Smooth muscle cell (in vitro differentiated cells): ENCODE measurements at regions not wholly inside any gene's neighbourhood (a gene's known extent, or its start where the extent isn't known, plus 50 kb on each side); places are given as distances from the start of the nearest gene placed in this dataset.

Experiments used
- DNase-seq: peaks from one replicate; lab custom pipeline; 2025; ENCODE audit not compliant: unreplicated experiment; lab: John Stamatoyannopoulos, UW
- H2AFZ ChIP-seq: fragments of 200-600 bp; sonication (generic); 2 replicates; pipeline ENCODE4 v1.6.0; 2016; ENCODE audit warnings: antibody characterized with exemption, low read depth, mild to moderate bottlenecking
- H3F3A ChIP-seq: fragments of 200-600 bp; sonication (generic); 2 replicates; pipeline ENCODE4 v1.6.0; 2017; ENCODE audit warnings: antibody characterized with exemption, low read depth
- H3K27ac ChIP-seq: fragments of 200-600 bp; sonication (generic); 2 replicates; pipeline ENCODE4 v1.5.1; 2016; ENCODE audit warnings: low read depth, mild to moderate bottlenecking
- H3K27me3 ChIP-seq: fragments of 200-600 bp; sonication (generic); 2 replicates; pipeline ENCODE4 v1.6.1; 2016; ENCODE audit warnings: low read depth, mild to moderate bottlenecking
- H3K36me3 ChIP-seq: fragments of 200-600 bp; sonication (generic); 2 replicates; pipeline ENCODE4 v1.5.1; 2016; ENCODE audit warnings: low read depth
- H3K4me1 ChIP-seq: fragments of 200-600 bp; sonication (generic); 2 replicates; pipeline ENCODE4 v1.5.1; 2016; ENCODE audit warnings: low read depth
- H3K4me2 ChIP-seq: fragments of 200-600 bp; sonication (generic); 2 replicates; pipeline ENCODE4 v1.6.0; 2016; ENCODE audit warnings: mild to moderate bottlenecking
- H3K4me3 ChIP-seq: fragments of 200-600 bp; sonication (generic); 2 replicates; pipeline ENCODE4 v1.5.1; 2016; ENCODE audit warnings: mild to moderate bottlenecking
- H3K79me2 ChIP-seq: fragments of 200-600 bp; sonication (generic); 2 replicates; pipeline ENCODE4 v1.6.0; 2016; ENCODE audit warnings: low read depth, mild to moderate bottlenecking
- H3K9ac ChIP-seq: fragments of 200-600 bp; sonication (generic); 2 replicates; pipeline ENCODE4 v1.6.0; 2016; ENCODE audit warnings: low read depth
- H3K9me3 ChIP-seq: fragments of 200-600 bp; sonication (generic); replicated peaks from 2 replicates; pipeline ENCODE4 v1.5.1; 2016; ENCODE audit warnings: low read depth
- H4K20me1 ChIP-seq: fragments of 200-600 bp; sonication (generic); 2 replicates; pipeline ENCODE4 v1.6.0; 2016; ENCODE audit warnings: low read depth
- WGBS: methylation state at CpG from one replicate; pipeline ENCODE4 v1.1.7; 2016; ENCODE audit warnings: low lambda C conversion rate; 5-methylcytosine and 5-hydroxymethylcytosine counted together
- TF ChIP-seq, protein P1 (sequence below): fragments of 200-600 bp; sonication (generic); IDR thresholded peaks from 2 replicates; pipeline ENCODE4 v1.5.1; 2017; ENCODE audit warnings: borderline replicate concordance, mild to moderate bottlenecking, antibody characterized with exemption; ENCODE audit not compliant: insufficient read depth, poor library complexity, severe bottlenecking

DNA sequence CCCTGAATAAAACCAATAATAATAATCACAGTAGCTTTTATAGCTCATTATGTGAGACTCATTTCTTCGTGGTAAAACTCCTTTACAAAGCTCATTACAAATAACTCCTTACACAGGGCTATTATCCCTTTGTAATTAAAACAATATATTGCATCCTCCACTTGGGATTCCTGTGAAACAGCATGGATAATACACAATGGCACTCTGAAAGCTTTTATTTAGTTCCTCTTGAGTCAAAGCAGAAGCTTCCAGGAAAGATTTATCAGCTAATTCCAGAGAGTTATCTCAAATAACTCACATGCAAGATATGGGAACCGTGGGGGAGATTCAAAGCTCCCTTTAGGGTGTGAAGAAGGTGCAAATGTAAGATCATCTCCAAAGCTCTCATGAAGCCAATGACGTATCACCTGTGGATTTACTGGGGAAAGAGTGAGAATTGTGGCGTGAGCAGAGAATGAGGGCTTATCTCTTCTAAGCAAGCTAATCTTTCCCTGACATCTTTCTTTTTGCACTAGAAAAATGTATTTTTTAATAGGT, 60.4 kb upstream of the GJA5 start:
- H3K36me3 ChIP-seq: no peaks in the 10 kb centered on the region
- H3K27me3 ChIP-seq: no peaks in the 10 kb centered on the region
- H3K9ac ChIP-seq: no peak overlapping the region
- TF ChIP-seq, protein P1, sequence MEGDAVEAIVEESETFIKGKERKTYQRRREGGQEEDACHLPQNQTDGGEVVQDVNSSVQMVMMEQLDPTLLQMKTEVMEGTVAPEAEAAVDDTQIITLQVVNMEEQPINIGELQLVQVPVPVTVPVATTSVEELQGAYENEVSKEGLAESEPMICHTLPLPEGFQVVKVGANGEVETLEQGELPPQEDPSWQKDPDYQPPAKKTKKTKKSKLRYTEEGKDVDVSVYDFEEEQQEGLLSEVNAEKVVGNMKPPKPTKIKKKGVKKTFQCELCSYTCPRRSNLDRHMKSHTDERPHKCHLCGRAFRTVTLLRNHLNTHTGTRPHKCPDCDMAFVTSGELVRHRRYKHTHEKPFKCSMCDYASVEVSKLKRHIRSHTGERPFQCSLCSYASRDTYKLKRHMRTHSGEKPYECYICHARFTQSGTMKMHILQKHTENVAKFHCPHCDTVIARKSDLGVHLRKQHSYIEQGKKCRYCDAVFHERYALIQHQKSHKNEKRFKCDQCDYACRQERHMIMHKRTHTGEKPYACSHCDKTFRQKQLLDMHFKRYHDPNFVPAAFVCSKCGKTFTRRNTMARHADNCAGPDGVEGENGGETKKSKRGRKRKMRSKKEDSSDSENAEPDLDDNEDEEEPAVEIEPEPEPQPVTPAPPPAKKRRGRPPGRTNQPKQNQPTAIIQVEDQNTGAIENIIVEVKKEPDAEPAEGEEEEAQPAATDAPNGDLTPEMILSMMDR: no peak
- no peak overlapping the region for H3K4me3 ChIP-seq
- H3K79me2 ChIP-seq: no peaks in the 10 kb centered on the region
- H3K4me1 ChIP-seq: no peaks in the 10 kb centered on the region
- H3F3A ChIP-seq: no peaks in the 10 kb centered on the region
- no peaks in the 10 kb centered on the region for H3K9me3 ChIP-seq
- no peaks in the 10 kb centered on the region for H4K20me1 ChIP-seq
- 67% methylated on average over 4 of the region's 4 CpGs for WGBS
- H2AFZ ChIP-seq: no peak overlapping the region
- H3K4me2 ChIP-seq: no peak overlapping the region
- no peak for DNase-seq
- no peak overlapping the region for H3K27ac ChIP-seq

DNA sequence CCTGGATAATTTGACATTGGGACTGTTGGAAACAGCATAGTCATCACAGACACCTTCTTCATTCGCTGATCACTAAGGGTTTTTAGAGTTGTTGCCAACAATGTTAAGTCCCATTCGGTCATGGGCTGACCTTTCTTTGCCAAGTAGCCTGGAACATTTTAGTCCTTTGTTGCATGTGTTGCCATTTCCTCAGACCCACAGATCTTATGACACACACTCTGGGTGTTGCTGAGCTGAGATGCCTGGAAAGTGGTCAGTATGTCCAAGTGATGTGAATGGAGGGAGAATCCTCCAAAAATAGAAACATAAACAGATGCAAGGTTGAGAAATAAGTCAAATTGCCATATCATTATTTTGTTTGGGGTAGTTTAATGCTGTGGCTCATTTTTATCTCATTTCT, 61.5 kb upstream of the GJA5 start:
- Histone ChIP-seq H3K27ac (no peak overlapping the region), H3K36me3 (no peaks in the 10 kb centered on the region), H3K4me2 (no peak overlapping the region), H2AFZ (no peak overlapping the region), H3K4me1 (no peaks in the 10 kb centered on the region), H4K20me1 (no peaks in the 10 kb centered on the region), H3K9ac (no peak overlapping the region), H3K4me3 (no peak overlapping the region), H3K9me3 (no peaks in the 10 kb centered on the region), H3K27me3 (no peaks in the 10 kb centered on the region), H3K79me2 (no peaks in the 10 kb centered on the region), H3F3A (no peaks in the 10 kb centered on the region)
- no peak for DNase-seq
- WGBS: 76% methylated on average over 2 of the region's 2 CpGs
- TF ChIP-seq, protein P1: no peak

DNA sequence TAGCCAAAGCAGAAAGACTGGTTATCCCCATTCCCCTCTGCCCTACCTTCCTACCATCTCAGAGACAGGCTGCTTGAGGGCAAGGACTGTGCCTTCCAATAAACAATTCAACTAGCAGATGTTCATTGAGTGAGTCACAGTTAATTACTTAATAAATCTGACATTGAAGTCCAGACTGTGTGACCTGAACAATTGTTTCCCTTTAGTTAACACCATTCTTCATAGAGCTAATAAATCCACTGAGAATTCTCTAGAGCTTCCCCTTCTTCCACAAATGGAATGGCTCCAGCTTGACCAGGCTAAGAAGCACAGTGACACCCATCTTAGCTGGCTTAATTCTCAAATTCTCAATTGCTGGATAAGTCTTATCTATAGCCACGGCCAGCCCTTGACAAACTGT, 61.9 kb upstream of the GJA5 start:
- H3K9me3 ChIP-seq: no peaks in the 10 kb centered on the region
- H3K36me3 ChIP-seq: no peaks in the 10 kb centered on the region
- TF ChIP-seq, protein P1: no peak
- no peaks in the 10 kb centered on the region for H3K27me3 ChIP-seq
- no peak overlapping the region for H3K27ac ChIP-seq
- no peaks in the 10 kb centered on the region for H4K20me1 ChIP-seq
- no peaks in the 10 kb centered on the region for H3K4me1 ChIP-seq
- H3K4me3 ChIP-seq: no peak overlapping the region
- H3K4me2 ChIP-seq: no peak overlapping the region
- H3K9ac ChIP-seq: no peak overlapping the region
- no peaks in the 10 kb centered on the region for H3K79me2 ChIP-seq
- no peaks in the 10 kb centered on the region for H3F3A ChIP-seq
- H2AFZ ChIP-seq: no peak overlapping the region
- 63% methylated on average over 1 of the region's 1 CpG for WGBS
- no peak for DNase-seq

DNA sequence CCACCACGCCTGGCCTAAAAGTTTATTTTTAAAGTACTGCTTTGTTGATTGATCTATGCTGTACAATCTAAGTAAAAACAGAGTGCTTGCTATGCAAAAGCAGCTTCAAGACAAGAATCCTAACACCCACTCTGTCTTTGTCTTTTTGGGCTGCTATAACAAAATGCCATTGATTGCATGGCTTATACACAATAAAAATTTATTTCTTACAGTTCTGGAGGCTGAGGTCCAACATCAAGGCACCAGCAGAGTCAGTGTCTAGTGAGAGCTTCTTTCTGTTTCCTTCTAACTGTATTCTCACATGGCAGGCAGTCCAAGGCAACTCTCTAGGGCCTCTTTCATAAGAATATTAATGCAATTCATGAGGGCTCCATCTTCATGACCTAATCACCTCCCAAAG, 63.6 kb upstream of the GJA5 start:
- no peak overlapping the region for H3K9ac ChIP-seq
- WGBS: 76% methylated on average over 1 of the region's 1 CpG
- H3K36me3 ChIP-seq: no peaks in the 10 kb centered on the region
- H2AFZ ChIP-seq: no peak overlapping the region
- no peak overlapping the region for H3K4me2 ChIP-seq
- TF ChIP-seq, protein P1: no peak
- H3K27me3 ChIP-seq: no peaks in the 10 kb centered on the region
- no peak overlapping the region for H3K27ac ChIP-seq
- H3F3A ChIP-seq: no peaks in the 10 kb centered on the region
- H4K20me1 ChIP-seq: no peaks in the 10 kb centered on the region
- H3K79me2 ChIP-seq: no peaks in the 10 kb centered on the region
- H3K9me3 ChIP-seq: no peaks in the 10 kb centered on the region
- DNase-seq: no peak
- no peaks in the 10 kb centered on the region for H3K4me1 ChIP-seq
- no peak overlapping the region for H3K4me3 ChIP-seq
